NCI-H2171 (cell line): ENCODE measurements at regions not wholly inside any gene's neighbourhood (a gene's known extent, or its start where the extent isn't known, plus 50 kb on each side); places are given as distances from the start of the nearest gene placed in this dataset.
"Not testable (repeated sequence)": the region's sequence is repeated elsewhere in the genome, so short reads cannot be mapped to it uniquely, and the experiment has no call there.

Experiments used
- DNase-seq: peaks from one replicate; lab custom pipeline; 2025; lab: John Stamatoyannopoulos, UW

- no peak for DNase-seq
Measured at GRCh38 chr4:179278647-179279046, 1836.4 kb upstream of the AGA start.

DNA sequence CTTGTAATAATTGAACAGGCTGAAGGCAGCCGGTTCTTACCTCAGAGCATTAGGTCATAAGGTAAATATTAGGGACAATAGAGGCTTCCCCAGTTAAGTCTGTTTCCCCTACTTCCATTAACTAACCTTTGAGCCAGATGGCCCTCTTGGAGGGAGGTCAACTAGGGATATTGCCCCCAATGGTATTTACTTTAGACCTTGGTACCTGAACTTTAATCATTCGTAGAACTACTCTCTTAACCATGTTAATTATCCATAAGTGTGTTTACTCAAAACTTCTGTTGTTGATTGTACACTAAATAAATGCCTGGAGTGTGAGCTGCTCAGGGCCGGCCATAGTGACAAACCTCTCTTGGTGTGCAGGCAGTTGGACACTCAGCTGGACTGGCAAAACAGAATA lies 1843.5 kb upstream of the AGA start:
- no peak for DNase-seq

DNA sequence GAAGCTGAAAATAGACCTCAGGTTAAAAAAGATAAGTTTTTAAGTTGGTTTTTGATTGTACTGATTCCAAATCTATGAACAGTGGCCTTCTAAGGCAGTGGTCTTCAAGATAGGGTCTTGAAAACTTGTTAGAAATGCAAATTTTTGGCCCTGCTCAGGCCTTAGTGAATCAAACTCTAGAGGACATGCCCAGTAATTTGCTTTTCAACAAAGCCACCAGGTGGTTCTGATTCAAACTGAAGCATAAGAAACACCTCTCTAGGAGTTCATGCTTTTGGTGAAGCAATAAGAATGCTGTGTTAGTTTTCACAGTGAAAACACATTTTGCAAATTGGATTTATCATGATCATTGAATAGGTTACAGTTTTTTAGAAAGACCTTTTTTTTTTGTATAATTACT lies 1849.4 kb upstream of the AGA start:
- no peak for DNase-seq

DNA sequence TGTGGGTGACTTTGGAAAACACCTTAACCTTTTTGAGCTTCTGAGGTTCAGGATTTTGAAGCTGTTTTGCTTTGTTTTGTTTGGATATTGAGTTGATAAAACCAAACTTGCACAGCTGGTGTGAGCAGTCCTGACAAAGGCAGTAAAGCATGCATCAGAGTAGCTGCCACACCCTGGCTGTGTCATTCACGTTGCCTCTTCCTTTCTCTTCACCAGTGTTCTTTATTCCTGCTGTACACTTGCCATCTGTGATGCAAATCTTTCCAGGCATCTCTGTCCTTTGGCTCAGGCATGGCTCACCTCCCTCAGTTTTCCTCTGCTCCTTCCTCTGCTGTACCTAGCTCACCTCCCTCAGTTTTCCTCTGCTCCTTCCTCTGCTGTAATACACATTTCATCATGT lies 1850.2 kb upstream of the AGA start:
- DNase-seq, result no peak

DNA sequence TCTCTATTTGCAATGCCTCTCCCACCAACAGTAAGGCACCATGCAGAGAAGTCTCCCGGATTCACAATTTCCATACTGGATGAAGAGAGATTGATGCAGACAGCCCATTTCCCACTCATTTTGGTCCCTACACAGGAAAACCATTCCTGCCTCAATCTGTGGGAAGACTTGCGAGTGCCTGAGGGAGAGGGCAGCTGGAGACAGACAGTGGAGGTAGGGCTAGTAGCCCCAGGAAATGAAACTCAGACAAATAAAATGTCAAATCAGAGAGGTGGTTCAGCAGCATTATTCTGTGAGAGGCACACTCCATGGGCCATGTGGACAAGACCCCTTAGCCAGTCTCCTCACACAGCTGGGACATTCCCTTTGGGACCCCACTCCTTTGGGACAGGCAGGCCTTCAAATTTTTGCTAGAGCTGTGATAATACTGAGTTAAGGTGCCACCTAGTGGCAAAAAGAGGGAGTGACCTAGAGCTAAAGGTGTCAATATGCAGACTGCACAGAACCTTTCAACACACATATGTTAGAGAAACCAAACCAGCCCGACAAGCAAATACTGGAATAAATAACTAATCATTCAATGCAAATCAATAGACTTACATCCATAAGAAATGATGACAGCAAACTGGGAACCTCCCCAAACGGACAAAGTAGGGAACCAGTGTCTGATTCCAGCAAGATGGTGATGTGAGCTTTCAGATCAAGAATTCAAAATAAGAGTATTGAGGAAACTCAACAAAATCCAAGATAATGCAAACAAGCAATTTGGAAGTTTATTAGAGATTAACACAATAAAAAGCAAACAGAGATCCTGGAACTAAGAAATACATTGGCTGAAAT lies 1865.3 kb upstream of the AGA start:
- DNase-seq, result no peak

GRCh38 chr4:179313823-179314222 lies 1871.6 kb upstream of the AGA start:
- DNase-seq, result no peak

DNA sequence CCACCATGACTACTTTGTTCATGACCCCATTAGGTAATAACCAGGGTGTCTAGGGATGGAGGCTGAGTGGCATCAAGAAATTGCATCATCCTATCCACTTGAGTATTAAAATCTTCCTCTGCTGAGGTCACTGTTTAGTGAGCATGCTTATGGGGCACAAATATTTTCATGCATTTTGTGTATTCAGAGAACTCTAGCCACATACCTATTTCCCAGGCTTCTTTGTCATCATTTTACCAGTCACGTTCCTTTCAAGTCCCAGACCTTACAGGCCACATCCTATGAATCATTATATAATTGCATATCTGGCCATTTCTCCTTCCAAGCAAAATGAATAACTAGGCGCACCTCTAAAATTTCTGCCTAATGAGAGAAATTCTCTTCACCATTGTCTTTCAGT lies 1882.9 kb upstream of the AGA start:
- no peak for DNase-seq

DNA sequence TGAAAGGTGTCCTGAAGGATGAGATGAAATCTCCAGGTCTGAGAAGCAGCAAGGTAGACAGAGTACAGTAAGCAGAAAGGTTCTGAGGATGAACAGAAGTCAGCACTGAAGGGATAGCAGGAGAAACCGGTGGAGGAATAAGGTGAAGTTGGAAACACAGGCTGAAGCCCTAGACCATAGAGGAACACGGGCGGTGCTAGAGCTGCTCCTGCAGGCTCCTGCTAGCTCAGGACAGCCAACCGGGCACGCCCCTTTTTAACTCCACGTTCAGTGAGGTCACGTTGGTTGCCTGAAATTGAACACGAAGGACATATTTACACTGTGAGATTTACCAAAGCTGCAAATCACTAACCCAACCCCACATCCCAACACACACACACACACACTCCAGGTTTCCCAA lies 1886.4 kb upstream of the AGA start:
- no peak for DNase-seq

GRCh38 chr4:179331362-179331761 lies 1889.1 kb upstream of the AGA start:
- no peak for DNase-seq

GRCh38 chr4:179344861-179345260 lies 1902.6 kb upstream of the AGA start:
- no peak for DNase-seq

GRCh38 chr4:179352221-179352620 lies 1910.0 kb upstream of the AGA start:
- DNase-seq, result no peak

DNA sequence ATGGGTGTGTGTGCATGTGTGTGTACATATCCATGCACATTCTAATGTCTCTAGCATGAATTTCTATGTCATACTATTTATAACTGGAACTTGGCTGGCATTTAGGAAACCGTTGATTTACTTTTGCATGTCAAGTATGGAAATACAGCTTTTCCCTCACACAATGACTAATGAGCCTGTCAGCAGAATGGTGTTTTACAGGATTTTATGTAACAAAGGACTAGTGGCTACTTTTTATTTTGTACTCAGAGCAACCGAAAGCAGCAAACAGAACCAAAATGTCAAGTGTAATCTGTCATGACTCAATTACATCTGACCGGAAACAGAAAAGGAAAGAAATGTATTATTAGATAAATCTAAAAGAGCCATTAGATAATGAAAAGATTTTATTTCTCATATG lies 1911.5 kb upstream of the AGA start:
- no peak for DNase-seq

- no peak for DNase-seq
Measured at GRCh38 chr4:179361978-179362486, 1919.8 kb upstream of the AGA start.

GRCh38 chr4:179365932-179366331 lies 1923.7 kb upstream of the AGA start:
- DNase-seq, result not testable (repeated sequence)

DNA sequence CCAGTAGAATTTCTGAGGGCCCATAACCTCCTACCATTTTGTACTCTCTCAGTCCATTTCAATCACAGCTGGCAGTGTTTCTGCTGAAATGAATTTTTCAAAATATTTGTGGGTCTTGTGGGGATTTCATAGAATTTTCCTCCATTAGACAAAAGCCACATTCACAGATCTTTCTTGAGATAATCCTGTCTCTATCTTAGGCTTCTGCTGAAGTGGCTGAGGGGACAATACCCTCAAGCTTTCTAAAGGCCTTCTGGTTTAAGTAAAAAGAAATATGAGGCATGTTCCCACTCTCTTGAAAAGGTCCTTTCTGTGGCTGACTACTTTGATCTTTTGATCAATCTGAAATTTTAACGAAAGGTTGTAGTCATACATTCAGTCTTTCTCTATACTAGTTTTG lies 1930.0 kb upstream of the AGA start:
- DNase-seq, result no peak

DNA sequence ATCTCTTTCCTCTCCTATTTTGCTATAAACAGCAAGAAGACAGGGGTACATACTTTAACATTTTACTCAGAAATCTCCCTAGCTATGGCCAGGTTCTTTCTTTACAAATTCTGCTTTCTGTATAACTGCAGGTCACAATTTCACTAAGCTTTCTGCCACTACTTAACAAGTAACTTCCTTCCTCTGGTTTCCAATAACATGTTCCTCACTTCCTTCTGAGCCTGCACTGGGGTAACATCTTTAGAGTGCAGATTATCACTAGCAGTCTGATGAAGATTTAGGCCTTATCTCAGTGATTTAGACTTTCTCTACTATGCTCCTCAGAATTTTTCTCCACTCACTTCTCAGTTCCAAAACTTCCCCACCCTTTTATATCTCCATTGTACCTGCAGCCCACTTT lies 1930.5 kb upstream of the AGA start:
- DNase-seq, result no peak

GRCh38 chr4:179378847-179379246 lies 1936.6 kb upstream of the AGA start:
- not testable (repeated sequence) for DNase-seq

DNA sequence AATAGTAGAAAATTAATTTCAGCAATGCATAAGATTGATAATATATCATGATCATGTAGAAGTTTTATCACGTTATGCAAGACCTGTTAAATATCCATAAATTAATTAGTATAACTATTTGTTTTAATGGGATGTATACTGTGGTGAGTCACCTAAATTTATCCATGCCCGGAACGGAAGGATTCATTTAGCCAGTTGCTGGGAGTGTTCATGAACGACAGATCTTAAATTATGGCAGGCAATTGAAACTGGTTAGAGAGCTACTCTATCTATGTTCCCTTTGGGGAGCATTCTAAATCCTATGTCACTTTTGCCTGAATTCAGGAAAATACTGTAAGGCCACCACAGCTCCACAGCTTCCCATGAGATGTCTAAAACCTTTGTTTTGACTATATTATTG lies 1950.5 kb upstream of the AGA start:
- DNase-seq, result no peak

GRCh38 chr4:179398414-179398813 lies 1956.2 kb upstream of the AGA start:
- no peak for DNase-seq

DNA sequence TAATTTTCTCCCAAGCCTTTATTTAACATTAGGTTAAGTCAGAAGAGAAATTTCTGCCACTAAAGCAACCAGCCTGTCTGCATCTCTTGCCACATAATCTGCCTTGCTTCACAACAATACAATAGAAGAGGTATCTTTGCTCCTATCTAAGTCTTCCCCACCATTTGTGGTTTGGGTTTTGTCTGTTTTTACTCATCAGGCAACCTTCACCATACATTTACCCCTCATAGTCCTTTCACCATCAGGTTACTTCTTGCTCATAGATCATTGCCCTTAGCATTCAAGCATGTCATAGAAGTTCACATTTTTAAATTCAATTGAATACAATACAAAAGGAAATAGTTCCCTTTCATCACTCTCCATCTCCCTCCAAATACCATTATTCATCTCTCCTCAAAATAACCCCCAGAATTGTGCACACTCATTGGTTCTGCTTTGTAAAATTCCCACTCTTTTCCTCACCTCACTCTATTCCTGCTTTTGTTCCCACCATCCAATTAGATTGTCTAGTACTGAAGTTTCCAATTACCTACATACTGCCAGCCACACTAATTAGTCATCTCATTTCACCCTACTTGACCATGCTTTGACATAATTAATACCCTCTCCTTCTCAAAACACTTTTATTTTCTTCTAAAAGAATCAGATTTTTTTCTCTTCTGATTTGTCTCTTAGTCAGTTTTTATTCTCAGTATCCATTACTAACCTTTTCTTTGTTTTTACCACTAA lies 1957.0 kb upstream of the AGA start:
- DNase-seq, result no peak

- DNase-seq, result no peak
Measured at GRCh38 chr4:179415037-179415846, 1973.0 kb upstream of the AGA start.

- no peak for DNase-seq
Measured at GRCh38 chr4:179415847-179416223, 1973.6 kb upstream of the AGA start.

- DNase-seq, result no peak
Measured at GRCh38 chr4:179417357-179417756, 1975.1 kb upstream of the AGA start.
